NT2/D1 (cell line): ENCODE measurements at regions not wholly inside any gene's neighbourhood (a gene's known extent, or its start where the extent isn't known, plus 50 kb on each side); places are given as distances from the start of the nearest gene placed in this dataset.

Source experiments
- YY1 ChIP-seq: IDR thresholded peaks from 2 replicates; pipeline ENCODE4 v1.6.1; 2011; ENCODE audit not compliant: insufficient read length, insufficient read depth
- ZNF274 ChIP-seq: IDR thresholded peaks from 2 replicates; pipeline ENCODE4 v1.6.1; 2011; ENCODE audit warnings: mild to moderate bottlenecking, low read depth, low read length

DNA sequence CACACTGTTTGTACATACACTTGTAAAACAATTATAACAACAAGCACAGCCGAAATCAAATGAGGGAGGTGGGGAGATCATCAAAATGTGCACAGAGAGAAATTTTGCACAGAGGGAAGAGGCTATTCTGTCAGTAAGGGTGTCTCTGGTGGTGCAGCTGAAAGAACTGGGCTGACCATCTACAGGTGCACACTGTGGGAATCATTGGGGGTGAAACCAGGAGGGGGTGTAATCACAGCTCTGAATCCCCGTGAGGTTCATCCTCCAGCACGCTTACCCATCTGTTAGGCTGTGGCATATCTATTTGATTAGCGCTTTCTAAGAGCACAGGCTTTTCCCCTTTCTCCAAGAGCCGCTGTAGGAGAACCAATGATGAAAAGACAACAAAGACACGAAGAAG is 389.9 kb upstream of the CDH20 start:
- TF ChIP-seq YY1 (no peak), ZNF274 (no peak)
